H1 (cell line): ENCODE measurements at regions not wholly inside any gene's neighbourhood (a gene's known extent, or its start where the extent isn't known, plus 50 kb on each side); places are given as distances from the start of the nearest gene placed in this dataset.

Experiments
- CHD2 ChIP-seq: IDR thresholded peaks from 2 replicates; pipeline ENCODE4 v1.6.1; 2012; ENCODE audit warnings: low read length, improper control_type of control experiment
- TF ChIP-seq, protein P1 (sequence below): IDR thresholded peaks from 2 replicates; pipeline ENCODE4 v1.6.1; 2012; ENCODE audit warnings: low read length, inconsistent platforms

DNA sequence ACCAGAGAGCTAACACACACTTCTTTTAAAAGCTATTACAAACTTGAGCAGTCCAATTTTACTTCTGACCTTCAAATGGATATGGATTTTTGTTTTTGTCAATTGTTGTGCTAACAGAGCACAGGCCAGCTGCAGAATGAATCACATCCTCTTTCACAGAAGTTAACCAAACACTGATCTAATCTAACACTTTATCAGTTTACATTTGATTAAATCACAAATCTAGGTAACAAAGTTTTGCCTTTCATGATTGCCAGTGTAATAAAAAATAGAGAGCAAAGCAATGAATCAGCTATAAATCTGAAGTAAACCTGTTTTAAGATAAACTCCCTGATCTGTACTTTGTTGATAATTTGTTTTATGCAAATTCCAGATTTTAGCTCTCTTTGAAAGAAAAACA is 273.1 kb upstream of the RGS6 start (continued):
- TF ChIP-seq, protein P1, sequence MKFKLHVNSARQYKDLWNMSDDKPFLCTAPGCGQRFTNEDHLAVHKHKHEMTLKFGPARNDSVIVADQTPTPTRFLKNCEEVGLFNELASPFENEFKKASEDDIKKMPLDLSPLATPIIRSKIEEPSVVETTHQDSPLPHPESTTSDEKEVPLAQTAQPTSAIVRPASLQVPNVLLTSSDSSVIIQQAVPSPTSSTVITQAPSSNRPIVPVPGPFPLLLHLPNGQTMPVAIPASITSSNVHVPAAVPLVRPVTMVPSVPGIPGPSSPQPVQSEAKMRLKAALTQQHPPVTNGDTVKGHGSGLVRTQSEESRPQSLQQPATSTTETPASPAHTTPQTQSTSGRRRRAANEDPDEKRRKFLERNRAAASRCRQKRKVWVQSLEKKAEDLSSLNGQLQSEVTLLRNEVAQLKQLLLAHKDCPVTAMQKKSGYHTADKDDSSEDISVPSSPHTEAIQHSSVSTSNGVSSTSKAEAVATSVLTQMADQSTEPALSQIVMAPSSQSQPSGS = no peak
- TF ChIP-seq CHD2 = no peak
